ENCODE measurements at regions not wholly inside any gene's neighbourhood (a gene's known extent, or its start where the extent isn't known, plus 50 kb on each side); places are given as distances from the start of the nearest gene placed in this dataset.
"Not testable (repeated sequence)": the region's sequence is repeated elsewhere in the genome, so short reads cannot be mapped to it uniquely, and the experiment has no call there.

GRCh38 chr3:127071597-127072001, 88.7 kb downstream of the PLXNA1 start:
- no peak for DNase-seq (ENCODE audit: low spot score)

- no peak for DNase-seq (ENCODE audit: low spot score)
Observed at GRCh38 chr3:127072221-127072771, 89.4 kb downstream of the PLXNA1 start.

GRCh38 chr3:127072971-127073783, 90.3 kb downstream of the PLXNA1 start:
- DNase-seq (ENCODE audit: low spot score): no peak

- no peak for DNase-seq (ENCODE audit: low spot score)
Observed at GRCh38 chr3:127073941-127074820, 91.3 kb downstream of the PLXNA1 start.

- DNase-seq (ENCODE audit: low spot score): peak; percentile 49
Observed at GRCh38 chr3:127074900-127075360, 92.0 kb downstream of the PLXNA1 start.

- DNase-seq (ENCODE audit: low spot score): not testable (repeated sequence)
Observed at GRCh38 chr3:127076166-127076992, 93.5 kb downstream of the PLXNA1 start.

GRCh38 chr3:127077068-127077467, 94.2 kb downstream of the PLXNA1 start:
- DNase-seq (ENCODE audit: low spot score): no peak

- no peak for DNase-seq (ENCODE audit: low spot score)
Observed at GRCh38 chr3:127077505-127078064, 94.7 kb downstream of the PLXNA1 start.

GRCh38 chr3:127078626-127079025, 95.7 kb downstream of the PLXNA1 start:
- DNase-seq (ENCODE audit: low spot score): no peak

GRCh38 chr3:127079211-127079610, 96.3 kb downstream of the PLXNA1 start:
- no peak for DNase-seq (ENCODE audit: low spot score)

GRCh38 chr3:127081001-127081720, 98.2 kb downstream of the PLXNA1 start:
- DNase-seq (ENCODE audit: low spot score): no peak

GRCh38 chr3:127082066-127082465, 99.2 kb downstream of the PLXNA1 start:
- no peak for DNase-seq (ENCODE audit: low spot score)

GRCh38 chr3:127083778-127084397, 101.0 kb downstream of the PLXNA1 start:
- DNase-seq (ENCODE audit: low spot score): no peak

- DNase-seq (ENCODE audit: low spot score): no peak
Observed at GRCh38 chr3:127084401-127084990, 101.6 kb downstream of the PLXNA1 start.

GRCh38 chr3:127085576-127085975, 102.7 kb downstream of the PLXNA1 start:
- no peak for DNase-seq (ENCODE audit: low spot score)

GRCh38 chr3:127086591-127086990, 103.7 kb downstream of the PLXNA1 start:
- not testable (repeated sequence) for DNase-seq (ENCODE audit: low spot score)

GRCh38 chr3:127087441-127087840, 104.5 kb downstream of the PLXNA1 start:
- DNase-seq (ENCODE audit: low spot score): no peak

- DNase-seq (ENCODE audit: low spot score): no peak
Observed at GRCh38 chr3:127088511-127089351, 104.2 kb upstream of the PRR23E start.

Measured in iPS-NIHi11 (cell line).